Cardiac muscle cell (in vitro differentiated cells and primary cell): ENCODE measurements at regions not wholly inside any gene's neighbourhood (a gene's known extent, or its start where the extent isn't known, plus 50 kb on each side); places are given as distances from the start of the nearest gene placed in this dataset.

Experiments used
- DNase-seq, 2 donors: peaks; one replicate each; pipeline versions ENCODE4 v3.0.0 to v3.0.0-alpha.2; 2010 to 2017; ENCODE audit warnings: low read depth in 1 of 2, low spot score in 1 of 2
- H3K27ac ChIP-seq: fragments of 200-600 bp; sonication (generic); 2 replicates; pipeline ENCODE4 v1.5.1; 2016
- H3K27me3 ChIP-seq: fragments of 200-600 bp; sonication (generic); 2 replicates; pipeline ENCODE4 v1.6.0; 2016; ENCODE audit warnings: control low read depth
- H3K36me3 ChIP-seq: fragments of 200-600 bp; sonication (generic); 2 replicates; pipeline ENCODE4 v1.5.1; 2016; ENCODE audit warnings: control low read depth
- H3K4me1 ChIP-seq: fragments of 200-600 bp; sonication (generic); 2 replicates; pipeline ENCODE4 v1.8.1; 2017; ENCODE audit warnings: low read depth, mild to moderate bottlenecking, mixed run types
- H3K4me3 ChIP-seq: fragments of 200-600 bp; sonication (generic); 2 replicates; pipeline ENCODE4 v1.5.1; 2016; ENCODE audit warnings: mild to moderate bottlenecking
- H3K9me3 ChIP-seq: fragments of 200-600 bp; sonication (generic); 2 replicates; pipeline ENCODE4 v1.5.1; 2017; ENCODE audit warnings: low read depth, mild to moderate bottlenecking, control low read depth
- TF ChIP-seq, protein P1 (sequence below): IDR thresholded peaks from 2 replicates; pipeline ENCODE4 v1.5.1; 2012; ENCODE audit warnings: low read depth, mild to moderate bottlenecking, low read length

DNA sequence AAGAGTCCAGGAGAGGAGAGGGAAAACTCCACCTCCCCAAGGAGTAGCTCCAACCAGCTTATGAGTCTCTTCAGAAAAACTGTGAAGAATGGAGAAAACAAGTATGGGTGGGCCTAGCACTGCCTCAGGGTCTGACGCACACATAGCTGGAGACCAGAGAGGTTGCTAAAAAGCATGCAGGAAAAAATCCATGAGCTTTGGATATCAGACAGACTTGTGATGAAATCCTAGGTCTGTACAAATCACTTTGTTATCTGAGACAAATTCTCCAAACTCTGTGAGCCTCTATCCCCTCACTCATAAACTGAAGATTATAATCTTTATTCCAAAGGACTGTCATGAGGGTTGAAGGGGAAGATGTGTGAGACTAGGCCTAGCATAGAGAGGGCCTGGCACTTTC is 141.5 kb upstream of the FGGY start:
- Histone ChIP-seq H3K4me3 (no peak overlapping the region), H3K27ac (no peak overlapping the region)

DNA sequence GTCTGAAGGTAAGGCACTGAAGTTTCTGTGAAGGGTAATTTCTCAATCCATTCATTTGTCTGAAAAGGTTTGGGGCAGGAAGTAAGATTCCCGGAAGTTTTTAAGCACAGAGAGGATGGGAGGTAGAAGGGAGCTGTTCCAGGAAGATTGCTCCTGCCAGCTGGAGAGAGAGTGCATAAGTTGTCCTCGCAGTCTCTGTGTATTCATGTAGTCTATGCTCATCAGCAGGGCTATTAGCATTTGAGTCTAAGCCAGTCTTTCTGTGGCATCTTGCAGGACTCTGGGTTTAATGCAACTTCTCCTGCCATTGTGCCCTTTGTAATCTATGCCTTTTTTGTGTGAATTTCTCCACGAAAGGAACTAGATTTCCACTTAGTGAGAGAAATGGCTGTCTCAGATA is 140.8 kb upstream of the FGGY start:
- Histone ChIP-seq H3K4me1 (peaks cover 6% of the 10 kb centered on the region), H3K27me3 (no peaks in the 10 kb centered on the region), H3K9me3 (peaks cover 4% of the 10 kb centered on the region), H3K36me3 (no peaks in the 10 kb centered on the region), H3K4me3 (no peak overlapping the region), H3K27ac (no peak overlapping the region)
- TF ChIP-seq, protein P1, sequence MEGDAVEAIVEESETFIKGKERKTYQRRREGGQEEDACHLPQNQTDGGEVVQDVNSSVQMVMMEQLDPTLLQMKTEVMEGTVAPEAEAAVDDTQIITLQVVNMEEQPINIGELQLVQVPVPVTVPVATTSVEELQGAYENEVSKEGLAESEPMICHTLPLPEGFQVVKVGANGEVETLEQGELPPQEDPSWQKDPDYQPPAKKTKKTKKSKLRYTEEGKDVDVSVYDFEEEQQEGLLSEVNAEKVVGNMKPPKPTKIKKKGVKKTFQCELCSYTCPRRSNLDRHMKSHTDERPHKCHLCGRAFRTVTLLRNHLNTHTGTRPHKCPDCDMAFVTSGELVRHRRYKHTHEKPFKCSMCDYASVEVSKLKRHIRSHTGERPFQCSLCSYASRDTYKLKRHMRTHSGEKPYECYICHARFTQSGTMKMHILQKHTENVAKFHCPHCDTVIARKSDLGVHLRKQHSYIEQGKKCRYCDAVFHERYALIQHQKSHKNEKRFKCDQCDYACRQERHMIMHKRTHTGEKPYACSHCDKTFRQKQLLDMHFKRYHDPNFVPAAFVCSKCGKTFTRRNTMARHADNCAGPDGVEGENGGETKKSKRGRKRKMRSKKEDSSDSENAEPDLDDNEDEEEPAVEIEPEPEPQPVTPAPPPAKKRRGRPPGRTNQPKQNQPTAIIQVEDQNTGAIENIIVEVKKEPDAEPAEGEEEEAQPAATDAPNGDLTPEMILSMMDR, result no peak
- peak in 1 of 2 donors; percentile 62 for DNase-seq

More for the DNA sequence above, 141.5 kb upstream of the FGGY start:
- H3K4me1 ChIP-seq, result peaks cover 12% of the 10 kb centered on the region
- TF ChIP-seq, protein P1, result no peak
- H3K27me3 ChIP-seq, result no peaks in the 10 kb centered on the region
- peaks cover 4% of the 10 kb centered on the region for H3K9me3 ChIP-seq
- DNase-seq, result peak in 1 of 2 donors; percentile 44
- no peaks in the 10 kb centered on the region for H3K36me3 ChIP-seq

DNA sequence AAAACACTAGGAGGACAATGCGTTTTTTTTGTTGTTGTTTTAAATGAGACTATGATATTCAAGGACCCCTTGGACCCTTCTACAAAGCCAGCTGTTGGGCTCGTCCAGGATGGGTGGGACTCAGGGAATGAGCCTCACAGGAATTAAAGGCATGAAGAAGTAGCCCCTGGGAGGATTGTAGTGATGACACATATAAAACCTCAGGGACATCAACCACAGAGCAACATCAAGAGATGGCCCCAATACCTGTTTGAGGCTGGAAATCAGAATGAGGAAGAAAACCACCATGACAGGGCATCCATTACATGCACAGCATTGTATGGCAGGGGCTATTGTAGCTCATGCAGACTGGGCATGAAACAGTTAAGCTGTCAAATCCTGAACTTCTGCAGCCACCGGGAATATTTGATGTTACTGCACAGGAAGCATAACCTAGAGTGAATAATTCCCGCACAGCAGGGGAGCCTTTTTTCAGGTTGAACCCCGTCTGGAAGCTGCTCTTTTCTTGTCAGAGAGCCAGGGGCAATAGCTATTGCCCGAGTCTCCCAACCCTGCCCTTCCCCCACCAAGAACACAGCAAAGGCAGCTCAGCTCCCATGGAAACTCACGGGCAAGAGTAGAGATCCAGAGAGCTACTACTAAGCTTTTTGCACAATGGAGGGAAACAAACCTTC is 140.2 kb upstream of the FGGY start:
- Histone ChIP-seq H3K36me3 (no peaks in the 10 kb centered on the region), H3K4me1 (peaks cover under 1% of the 10 kb centered on the region), H3K4me3 (no peak overlapping the region), H3K9me3 (peaks cover 4% of the 10 kb centered on the region), H3K27ac (no peak overlapping the region), H3K27me3 (no peaks in the 10 kb centered on the region)
- DNase-seq, result peak; percentile 29 to 66
- TF ChIP-seq, protein P1, result no peak

DNA sequence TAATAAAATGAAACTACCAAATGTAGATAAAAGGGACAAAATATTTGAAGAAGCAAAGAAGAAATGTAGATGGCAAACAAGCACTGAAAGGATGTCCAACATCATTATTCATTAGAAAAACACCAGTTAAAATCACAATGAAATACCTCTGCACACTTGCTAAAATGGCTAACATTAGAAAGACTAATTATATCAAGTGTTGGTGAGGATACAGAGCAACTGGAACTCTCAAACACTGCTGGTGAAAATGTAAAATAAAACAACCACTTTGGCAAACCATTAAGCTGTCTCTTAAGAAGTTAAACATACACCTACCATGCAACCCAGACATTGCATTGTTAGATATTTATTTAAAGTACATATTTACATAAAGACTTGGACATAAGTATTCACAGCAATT is 138.6 kb upstream of the FGGY start:
- no peak for DNase-seq
- Histone ChIP-seq H3K9me3 (peaks cover 4% of the 10 kb centered on the region), H3K4me3 (no peak overlapping the region), H3K4me1 (no peaks in the 10 kb centered on the region), H3K27me3 (no peaks in the 10 kb centered on the region), H3K36me3 (no peaks in the 10 kb centered on the region), H3K27ac (no peak overlapping the region)
- TF ChIP-seq, protein P1, result no peak

DNA sequence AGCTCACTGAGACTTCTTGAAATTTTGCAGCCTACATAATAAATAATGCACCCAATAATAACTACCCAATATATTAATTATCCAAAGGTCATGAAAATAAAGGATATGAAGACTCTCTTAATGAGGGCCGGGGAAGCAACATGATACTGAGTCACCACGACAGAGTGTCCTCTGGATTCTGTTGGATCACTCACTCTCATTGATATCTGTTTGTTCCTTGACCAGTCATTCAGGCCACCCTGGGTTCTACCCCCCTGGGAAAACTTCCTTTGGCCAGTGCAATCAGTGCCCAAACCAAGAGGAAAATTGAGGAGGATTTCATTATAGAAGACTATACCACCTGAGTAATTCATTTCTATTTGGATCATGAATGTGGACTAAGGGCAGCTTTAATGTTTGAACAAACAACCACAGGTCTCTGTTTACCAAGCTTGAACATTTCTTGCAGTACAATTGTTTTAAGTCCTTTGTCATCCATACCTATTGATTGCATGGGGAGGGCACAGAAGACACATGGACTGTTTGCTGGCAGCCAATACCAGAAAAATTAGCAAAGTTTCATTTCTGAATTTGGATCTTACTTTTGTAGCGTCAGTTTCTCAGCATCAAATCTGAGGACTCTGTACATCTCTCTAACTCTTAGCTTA is 137.2 kb upstream of the FGGY start:
- Histone ChIP-seq H3K9me3 (peaks cover 4% of the 10 kb centered on the region), H3K4me3 (no peak overlapping the region), H3K4me1 (no peaks in the 10 kb centered on the region), H3K36me3 (no peaks in the 10 kb centered on the region), H3K27me3 (no peaks in the 10 kb centered on the region), H3K27ac (no peak overlapping the region)
- TF ChIP-seq, protein P1, result no peak
- DNase-seq, result no peak
